Cerebellar cortex (tissue), 1 donor: ENCODE measurements at regions not wholly inside any gene's neighbourhood (a gene's known extent, or its start where the extent isn't known, plus 50 kb on each side); places are given as distances from the start of the nearest gene placed in this dataset.

Experiments
- DNase-seq: peaks from one replicate; pipeline ENCODE4 v3.0.0-alpha.2; 2015; ENCODE audit warnings: low spot score

DNA sequence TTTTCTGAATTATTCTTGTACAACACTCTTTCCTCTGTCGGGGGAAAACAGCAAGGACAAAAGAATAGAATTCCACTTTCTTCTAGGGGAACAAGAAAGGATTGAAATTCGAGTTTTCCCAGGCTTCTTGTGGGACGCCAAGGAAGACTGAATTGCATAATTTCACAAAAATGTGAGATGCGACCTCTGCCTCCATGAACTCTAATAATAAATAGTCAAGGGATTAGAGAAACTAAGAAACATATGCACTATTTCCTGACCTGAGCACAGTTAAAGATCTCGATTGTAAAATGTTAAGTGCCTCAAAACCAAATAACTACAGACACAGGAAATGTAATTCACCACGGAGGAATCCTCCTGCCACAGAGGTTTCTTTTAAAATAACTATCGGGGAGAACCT, 117.3 kb upstream of the MARK1 start:
- no peak for DNase-seq

DNA sequence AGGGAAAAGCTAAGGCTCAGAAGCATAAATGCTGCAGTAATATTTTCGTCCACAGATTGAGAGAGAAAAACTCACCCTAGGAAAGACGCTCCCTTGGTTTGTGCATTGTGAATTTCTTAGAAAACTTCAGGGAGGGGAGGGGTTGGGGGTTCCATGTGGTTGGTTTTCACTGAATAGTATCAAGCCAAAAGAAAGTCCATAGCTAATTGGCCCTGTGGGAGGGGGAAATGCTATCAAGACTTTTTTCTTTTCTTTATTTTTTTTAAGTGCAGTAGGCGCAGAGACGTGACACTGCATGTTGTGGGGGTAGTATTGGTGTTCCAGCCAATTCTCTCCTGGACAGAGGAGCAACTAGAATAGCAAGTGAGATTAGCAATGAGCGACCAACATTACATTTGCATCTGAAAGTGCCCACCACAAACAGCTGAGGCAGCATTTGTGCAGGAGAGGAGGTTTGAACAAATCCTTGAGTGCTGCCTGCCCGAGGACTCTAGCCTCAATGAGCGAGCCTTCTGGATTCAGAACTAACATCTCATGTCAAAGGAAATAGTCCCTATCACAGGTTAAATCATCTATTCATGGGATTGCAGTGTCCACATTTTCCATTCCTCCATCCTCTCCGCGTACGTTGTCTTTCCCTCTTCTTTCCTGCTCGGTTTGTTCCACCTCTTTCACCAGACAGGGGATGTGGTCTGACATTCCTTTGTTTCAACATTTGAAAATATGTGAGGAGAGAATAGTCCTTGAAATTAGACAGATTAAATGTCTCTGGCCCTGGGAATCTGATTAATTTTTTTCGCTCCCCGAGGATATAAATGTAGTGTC, 118.0 kb upstream of the MARK1 start:
- DNase-seq: no peak

DNA sequence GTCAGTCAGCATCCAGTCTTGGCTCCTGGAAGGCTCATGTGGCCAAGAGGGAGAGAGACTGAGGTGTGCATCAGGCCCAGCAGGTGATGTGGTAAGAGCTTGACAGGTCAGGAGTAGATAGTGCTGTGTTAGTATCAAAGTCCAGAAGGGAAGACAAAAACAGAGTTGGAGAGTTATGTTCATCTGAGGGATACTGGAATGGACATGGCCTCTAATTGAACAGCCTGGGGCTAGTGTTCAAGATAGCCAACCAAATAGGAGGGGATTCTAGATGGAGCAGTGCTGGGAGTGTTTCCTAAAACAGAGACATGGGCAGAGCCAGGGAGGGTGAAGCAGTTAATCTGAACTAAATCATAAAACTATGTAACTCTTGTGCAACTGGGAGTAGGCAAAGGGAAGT, 120.7 kb upstream of the MARK1 start:
- DNase-seq: no peak

DNA sequence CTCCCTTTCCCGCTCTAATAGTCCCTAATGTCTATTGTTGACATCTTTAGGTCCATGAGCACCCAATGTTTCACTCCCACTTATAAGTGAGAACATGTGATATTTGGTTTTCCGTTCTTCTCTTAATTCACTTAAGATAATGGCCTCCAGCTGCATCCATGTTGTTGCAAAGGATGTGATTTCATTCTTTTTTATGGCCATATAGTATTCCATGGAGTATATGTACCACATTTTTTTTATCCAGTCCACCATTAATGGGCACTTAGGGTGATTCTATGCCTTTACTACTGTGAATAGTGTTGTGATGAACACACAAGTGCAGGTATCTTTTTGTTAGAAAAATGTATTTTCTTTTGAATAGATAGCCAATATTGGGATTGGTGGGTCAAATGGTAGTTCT, 126.0 kb upstream of the RAB3GAP2 start:
- no peak for DNase-seq

DNA sequence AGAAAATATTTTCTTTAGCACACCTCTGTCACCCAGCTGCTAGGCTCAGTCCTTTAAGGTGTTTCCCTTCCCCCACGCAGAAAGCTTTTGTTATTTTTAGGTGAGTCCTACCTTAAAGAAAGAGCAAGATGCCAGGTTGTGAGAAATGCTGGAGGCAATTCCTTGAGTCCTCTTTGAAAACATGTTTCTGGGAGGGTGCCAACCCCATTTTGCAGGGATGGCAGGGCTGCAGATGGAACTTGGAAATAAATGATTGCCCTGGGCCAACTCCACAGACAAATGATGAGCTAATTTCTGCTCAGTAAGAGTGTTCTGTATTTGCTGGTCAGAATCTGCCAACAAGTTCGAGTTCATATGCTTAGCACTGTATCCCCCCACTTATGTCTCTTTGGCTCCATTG, 119.2 kb upstream of the RAB3GAP2 start:
- DNase-seq: peak; percentile 20

DNA sequence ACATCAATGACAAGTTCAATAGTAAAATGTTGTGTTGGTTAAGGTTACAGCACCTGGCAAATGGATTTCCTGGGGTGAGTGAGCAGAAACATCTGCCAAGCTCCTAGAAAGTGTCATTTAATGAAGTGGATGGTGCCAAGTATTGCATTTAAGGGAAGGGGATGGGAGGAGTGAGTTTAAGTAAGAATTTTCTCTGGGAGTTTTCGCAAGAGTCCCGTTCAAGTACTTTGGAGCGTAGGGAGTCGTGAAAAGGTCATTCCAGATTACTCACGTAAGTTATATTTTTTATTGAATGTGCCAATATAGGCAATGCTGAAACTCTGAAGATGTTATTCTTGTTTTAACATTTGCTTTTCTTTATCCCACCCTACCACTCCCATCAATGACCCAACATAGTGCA, 117.4 kb upstream of the RAB3GAP2 start:
- no peak for DNase-seq

DNA sequence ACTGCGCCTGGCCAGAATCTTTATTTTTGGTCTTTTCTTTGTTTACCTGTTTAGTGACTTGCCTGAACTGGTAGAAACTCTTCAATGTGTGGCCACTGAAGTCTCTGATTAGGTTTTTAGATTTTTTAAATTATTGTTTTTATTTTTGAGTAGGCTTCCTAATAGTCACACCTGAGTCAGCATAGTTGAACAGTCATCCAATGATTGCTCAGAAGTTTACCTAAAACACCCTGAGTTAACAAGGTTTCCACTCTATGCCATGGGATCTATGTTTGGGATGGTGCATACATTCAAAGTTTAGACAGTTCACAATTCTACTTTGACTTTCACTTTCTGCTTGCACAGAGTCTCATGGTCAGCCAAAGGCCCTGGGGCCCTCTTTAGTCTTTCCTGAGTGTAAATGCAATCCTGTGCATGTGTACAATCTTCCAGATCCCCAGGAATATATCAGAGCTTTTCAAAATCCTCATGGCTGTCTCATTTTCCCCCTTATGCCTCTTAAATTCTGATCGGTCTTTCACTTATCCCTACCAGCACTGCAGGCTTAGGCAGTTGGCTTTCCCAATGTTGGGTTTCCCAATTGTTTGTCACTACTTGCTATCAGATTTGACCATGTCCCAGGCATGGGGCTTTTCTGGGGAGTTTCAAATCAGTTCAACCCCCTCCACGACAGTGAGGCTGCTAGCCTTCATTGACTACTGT, 114.4 kb upstream of the RAB3GAP2 start:
- DNase-seq: no peak

DNA sequence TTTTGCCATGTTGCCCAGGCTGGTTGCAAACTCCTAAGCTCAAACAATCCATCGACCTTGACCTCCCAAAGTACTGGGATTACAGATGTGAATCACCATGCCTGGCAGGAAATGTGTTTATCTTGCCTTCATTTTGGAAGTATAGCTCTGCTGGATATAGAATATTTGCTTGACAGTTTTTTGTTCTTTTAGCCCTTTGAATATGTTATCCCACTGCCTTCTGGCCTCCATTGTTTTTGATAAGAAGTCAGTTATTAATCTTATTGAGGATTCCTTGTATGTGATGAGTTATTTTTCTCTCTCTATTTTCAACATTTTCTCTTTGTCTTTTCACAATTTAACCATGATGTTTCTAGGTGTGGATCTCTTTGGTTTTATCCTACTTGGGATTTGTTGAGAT, 112.9 kb upstream of the RAB3GAP2 start:
- DNase-seq: no peak

DNA sequence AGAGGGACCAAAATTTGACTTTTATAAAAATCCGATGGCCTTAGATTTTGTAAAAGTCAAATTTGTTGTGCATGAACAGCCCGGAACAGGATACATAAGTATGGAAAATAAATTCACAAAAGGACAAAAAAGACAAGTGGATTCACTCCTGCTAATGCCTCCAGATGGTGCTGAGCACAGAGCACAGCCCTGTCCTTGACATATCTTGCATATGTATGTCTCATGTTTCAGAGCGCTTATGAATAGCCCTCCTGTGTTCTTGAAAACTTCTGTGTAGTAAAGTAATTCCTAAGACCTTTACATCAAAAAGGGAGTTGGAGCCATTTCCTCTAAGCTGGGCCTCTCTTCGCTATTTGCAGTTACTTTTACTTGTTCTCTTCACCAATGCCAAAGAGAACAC, 110.7 kb upstream of the RAB3GAP2 start:
- no peak for DNase-seq

DNA sequence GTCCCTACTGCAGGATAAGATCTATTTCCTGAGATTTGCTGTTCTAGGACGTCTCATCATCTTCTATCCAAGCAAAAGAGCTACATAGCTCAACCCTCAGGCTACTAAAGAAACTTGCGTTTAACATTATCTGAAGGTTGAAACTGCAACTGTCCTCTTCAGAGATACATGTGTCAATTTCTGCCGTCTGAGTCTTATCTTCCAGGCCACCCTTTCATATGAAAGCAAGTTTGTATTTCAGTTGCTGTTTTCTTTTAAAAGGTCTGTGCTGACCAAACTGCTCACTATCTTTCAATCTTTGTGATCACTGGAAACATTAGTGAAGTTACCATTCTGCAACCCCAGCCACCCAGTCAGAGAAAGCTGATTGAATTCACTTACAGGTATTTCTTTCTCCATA, 108.6 kb upstream of the RAB3GAP2 start:
- DNase-seq: no peak

DNA sequence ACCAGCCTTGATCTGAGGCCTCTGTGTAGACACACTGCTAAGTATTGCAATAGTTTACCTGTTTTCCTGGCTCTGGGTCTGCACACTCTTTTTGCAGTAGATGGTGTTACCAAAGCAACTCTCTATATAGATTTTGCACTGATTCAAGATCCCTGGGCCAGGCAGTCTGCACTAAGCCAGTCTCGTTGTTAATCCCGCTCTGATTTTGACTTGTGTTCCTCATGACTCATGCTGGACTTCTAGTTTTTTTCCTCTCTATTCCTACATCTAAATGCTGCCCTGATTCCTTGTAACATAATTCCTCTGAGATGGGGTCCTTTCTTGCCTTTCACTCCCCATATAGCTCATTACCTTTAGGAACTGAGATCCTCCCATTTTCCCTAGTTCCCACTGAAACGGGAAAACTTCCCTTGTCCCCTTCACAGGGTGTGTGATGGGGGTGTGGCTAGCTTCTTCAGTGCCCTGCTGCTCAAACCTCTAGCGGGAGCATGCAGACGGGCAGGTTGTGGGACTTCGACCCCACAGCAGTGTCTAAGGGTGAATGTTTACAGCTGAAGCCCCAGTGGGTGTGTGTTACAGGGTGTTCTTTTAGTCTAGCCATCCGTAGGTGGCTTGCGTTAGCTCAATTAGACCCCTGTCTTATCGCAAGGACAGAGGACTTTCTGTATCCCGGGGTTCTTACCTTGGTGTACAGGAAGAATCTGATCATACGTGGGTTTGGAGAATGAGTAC, 106.5 kb upstream of the RAB3GAP2 start:
- DNase-seq: no peak

DNA sequence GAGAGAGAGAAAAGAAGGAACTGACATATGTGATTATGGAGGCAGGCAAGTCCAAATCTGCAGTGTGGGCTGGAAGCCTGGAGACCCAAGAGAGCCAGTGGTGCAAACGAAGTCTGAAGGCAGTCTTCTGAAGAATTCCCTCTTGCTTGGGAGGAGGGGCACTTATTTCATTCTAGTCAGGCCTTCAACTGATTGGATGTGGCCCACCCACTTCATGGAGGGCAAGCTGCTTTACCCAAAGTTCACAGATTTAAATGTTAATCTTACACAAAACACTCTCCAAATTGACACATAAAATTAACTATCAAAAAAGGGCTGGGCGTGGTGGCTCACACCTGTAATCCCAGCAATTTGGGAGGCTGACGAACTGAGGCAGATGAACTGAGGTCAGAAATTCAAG, 103.5 kb upstream of the RAB3GAP2 start:
- DNase-seq: no peak

DNA sequence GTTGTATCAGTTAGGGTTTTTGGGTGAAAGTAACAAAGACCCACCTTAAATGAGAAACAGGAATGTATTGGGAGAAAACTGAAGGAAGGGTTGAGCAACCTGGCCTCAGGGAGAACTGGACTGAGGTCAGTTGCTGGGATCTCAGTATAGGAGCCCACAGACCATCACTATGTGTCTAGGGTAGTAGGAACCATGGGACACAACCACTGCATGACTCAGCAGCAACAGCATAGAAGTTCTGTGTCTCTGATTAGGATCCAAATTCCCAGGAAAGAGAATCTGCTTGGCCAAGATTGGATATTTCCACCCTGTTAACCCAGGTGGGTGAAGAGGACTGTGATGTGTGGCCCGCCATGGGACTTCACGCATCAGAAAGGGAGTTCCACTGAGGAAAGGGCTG, 102.2 kb upstream of the RAB3GAP2 start:
- DNase-seq: no peak

DNA sequence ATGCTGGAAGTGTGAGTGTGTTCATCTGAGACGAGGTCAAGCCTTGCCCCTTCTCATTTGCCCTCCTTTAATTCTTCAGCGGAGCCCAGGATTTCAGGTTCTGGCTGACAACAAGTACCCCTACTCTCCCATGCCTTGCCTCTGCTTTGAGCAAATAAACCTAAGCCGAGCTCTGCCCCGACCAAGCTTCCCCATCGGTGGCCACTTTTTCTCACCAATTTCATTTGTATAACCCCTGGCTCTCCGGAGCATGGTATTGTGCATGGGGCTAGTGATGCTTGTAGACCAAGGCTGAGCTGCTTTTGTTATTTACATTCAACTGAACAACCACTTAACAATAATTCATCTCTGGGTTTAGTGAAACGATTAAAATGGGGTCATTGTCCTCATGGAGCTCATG, 100.2 kb upstream of the RAB3GAP2 start:
- no peak for DNase-seq

DNA sequence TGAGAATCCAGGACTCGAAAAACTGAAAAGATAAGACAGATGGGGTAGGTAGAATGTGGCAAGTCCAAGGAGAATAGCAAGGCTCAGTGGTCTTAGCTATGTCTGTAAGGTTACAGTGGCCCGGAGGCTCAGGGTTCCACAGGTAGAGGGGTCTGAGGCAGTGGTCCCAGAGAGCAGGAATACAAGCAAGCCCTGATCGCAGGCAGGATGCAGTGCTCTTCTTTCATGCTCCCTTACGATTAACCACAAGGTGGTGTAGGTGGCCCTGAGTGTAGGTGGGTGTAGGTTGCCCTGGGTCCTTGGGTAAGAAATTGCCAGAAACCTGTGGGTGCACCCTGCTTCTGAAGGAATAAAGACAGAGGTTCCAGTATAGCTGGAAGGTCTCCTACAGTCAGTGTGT, 99.1 kb upstream of the RAB3GAP2 start:
- no peak for DNase-seq

DNA sequence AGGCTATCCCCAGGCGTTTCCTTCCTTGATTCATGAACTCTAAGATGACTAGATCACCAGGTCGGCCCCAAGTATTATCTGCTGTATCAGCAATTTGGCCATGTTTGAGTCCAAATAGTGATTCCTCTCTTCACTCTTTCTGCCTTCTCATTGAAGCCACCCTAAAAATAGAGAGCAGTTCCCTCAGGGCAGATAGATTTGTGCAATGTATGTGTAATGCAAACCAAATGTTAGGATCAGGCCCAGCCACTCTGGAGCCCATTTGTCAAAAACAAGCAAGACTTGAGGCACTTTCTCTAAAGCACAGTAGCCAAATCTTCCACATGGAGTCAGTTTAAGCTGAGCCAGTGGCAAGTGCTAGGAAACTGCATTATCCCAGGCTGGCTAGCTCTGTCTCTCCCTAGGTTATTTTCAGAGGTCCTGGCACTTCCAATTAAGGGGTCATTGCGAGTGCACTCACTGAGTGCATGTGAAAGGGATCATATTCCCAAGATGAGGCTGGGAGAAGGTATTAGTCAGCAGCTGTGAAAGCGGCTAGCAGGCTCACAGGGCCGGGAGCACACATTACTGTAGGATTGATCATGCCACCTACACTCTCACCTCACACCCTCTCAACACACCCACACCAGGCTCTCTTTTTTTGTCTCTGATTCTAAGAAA, 97.9 kb upstream of the RAB3GAP2 start:
- DNase-seq: no peak

DNA sequence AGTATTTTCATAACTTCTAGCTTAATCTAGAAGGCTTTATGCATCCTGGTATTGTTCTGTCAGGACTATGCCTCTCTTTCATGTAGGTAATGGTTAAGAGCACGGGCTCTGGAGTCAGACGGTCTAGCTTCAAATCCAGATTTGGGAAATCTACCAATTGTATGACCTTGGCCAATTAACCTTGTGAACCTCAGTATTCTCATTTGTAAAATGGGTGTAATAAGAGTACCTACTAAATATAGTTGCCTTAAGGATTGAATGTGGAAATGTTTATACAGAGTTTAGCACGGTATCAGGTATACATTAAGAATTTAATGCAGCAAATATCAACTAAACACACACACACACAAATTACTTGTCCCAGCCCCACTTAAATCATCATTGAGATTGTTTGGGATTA, 97.3 kb upstream of the RAB3GAP2 start:
- no peak for DNase-seq

DNA sequence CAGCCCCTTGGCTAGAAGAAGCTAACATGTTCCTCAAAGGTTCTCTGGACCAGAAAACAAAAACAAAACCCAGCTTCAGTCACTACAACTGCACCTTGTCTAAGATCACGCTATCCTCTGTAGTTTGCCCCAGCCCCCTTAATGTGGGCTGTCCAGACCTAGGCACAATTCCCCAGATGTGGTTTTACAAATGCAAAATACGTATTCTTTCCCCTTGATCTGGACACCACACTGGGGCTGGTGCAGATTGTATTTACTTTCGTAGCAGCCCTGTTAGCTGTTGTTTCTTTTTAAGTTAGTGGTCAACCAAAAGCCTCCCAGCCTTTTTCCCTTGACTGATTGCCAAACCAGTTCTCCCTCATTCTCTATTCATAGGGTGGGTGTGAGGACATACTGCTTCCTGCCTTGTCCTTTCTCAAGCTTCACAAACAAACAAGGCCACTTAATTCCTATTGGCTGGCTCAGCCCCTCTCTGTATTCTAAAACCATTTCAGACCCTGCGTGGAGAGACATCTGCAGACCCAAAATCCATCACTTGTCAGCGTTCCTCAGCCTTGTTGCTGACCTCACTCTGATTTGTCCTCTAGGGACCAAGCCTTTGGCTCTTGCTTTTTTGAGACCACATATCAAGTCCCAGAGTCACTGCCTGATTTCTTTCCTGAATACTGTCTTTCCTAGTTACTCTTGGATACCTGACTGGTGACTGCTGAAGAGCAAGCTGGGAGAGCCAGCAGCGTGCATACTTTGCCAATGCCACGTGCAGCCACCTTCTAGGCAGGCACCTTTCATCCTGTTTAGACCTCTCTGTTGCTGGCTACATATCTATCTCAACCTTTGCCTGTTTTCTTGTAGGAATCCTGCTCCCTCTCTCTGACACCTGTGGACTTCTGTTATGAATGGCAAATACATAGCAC, 96.4 kb upstream of the RAB3GAP2 start:
- no peak for DNase-seq

DNA sequence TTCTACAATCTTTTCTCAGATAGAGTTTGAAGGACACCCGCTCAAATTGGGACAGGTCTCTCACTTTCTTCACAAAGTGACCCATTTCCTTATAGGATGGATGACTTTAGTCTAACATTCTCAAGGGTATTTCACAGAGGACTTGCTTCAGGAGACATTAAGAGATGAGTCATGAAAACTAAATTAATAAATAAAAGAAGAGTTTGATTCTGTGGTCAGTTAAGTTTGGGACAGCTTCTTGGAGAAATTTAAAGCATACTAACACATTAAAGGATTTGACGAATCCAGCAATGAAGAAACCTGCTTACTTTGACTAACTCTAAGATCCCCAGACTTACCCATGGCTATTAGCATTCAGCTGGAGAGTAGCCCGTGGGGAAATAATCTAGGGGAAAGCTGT, 95.6 kb upstream of the RAB3GAP2 start:
- DNase-seq: no peak

DNA sequence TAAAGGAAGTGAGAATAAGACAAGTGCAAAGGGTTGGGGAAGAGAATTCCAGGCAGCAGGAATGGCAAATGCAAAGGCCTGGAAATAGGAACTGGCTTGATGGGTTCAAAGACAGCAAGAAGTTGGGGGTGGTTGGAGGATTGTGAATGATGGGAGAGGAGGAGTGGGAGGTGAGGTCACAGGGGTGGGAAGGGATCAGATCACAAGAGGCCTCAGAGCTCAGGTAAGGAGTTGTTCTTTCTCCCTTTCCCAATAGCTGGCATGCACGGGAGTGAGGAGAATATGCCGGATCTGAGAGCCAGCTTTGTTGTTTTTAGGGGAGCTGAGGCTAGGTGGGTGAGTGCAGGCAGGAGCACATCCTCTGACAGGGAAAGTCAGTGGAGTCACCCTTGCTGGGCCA, 94.0 kb upstream of the RAB3GAP2 start:
- DNase-seq: no peak

DNA sequence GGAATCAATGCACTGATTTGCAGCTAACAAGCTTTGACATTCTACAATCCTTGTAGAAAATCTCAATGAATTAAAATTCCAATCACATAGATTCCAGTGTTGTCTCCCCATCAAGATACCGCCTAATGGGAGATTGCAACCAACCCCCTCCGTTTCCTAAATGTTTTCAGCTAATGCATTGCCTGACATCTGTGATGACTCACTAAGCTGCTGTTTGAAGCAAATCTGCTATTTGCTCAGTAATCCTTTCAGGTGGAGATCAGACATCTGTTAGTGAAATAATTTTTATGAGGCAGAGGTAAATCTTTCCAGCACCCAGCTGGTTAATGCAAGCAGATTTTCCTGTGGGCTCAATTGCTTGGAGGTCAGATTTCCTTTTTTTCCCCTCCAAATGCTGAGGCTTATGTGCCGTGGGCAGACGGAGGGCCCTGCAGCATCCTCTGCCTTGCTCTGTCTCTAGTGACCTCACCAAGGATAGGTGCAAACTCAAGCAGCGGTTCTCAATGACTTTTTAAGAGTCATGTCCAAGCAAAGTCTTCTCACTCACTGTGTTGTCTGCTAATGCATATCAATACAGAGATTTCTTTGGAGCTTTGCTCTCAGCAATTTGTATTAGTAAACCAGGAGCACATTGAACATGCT, 91.1 kb upstream of the RAB3GAP2 start:
- DNase-seq: no peak
